HCT116 (cell line): ENCODE measurements at regions not wholly inside any gene's neighbourhood (a gene's known extent, or its start where the extent isn't known, plus 50 kb on each side); places are given as distances from the start of the nearest gene placed in this dataset.

Source experiments
- EGR1 ChIP-seq: IDR thresholded peaks from 2 replicates; pipeline ENCODE4 v1.6.1; 2012; ENCODE audit warnings: low read depth
- EZH2 ChIP-seq: fragments of 200-600 bp; sonication (generic); IDR thresholded peaks from 2 replicates; pipeline ENCODE4 v1.6.1; 2017; ENCODE audit warnings: antibody characterized with exemption, mixed run types
- JUND ChIP-seq: IDR thresholded peaks from 2 replicates; pipeline ENCODE4 v1.6.1; 2012
- RAD21 ChIP-seq: IDR thresholded peaks from 2 replicates; pipeline ENCODE4 v1.6.1; 2012; ENCODE audit warnings: low read depth, mild to moderate bottlenecking
- REST ChIP-seq: IDR thresholded peaks from 2 replicates; pipeline ENCODE4 v1.6.1; 2012; ENCODE audit warnings: low read depth
- ZNF274 ChIP-seq: fragments of 200-500 bp; sonication (Bioruptor generic); IDR thresholded peaks from 2 replicates; pipeline ENCODE4 v1.6.1; 2014; ENCODE audit warnings: mild to moderate bottlenecking, low read depth, low read length, inconsistent platforms
- TF ChIP-seq, protein P1 (sequence below), 3 experiments: fragments of 200-600 bp in 1 of 3; sonication (generic) in 1 of 3; IDR thresholded peaks in 2 of 3; conservative IDR thresholded peaks in 1 of 3; 2 replicates each; pipeline ENCODE4 v1.5.1; 2012 to 2017; ENCODE audit warnings: low read depth in 2 of 3, low read length in 2 of 3, antibody characterized with exemption in 1 of 3, borderline replicate concordance in 1 of 3, control low read depth in 1 of 3, mild to moderate bottlenecking in 1 of 3, mixed read lengths in 1 of 3, mixed run types in 1 of 3, moderate library complexity in 1 of 3; ENCODE audit not compliant: insufficient read depth in 1 of 3
- TF ChIP-seq, protein P2 (sequence below): IDR thresholded peaks from 2 replicates; pipeline ENCODE4 v1.6.1; 2012

- TF ChIP-seq ZNF274 (no peak), EZH2 (no peak), EGR1 (no peak), REST (no peak), RAD21 (no peak), JUND (no peak)
- TF ChIP-seq, protein P1, sequence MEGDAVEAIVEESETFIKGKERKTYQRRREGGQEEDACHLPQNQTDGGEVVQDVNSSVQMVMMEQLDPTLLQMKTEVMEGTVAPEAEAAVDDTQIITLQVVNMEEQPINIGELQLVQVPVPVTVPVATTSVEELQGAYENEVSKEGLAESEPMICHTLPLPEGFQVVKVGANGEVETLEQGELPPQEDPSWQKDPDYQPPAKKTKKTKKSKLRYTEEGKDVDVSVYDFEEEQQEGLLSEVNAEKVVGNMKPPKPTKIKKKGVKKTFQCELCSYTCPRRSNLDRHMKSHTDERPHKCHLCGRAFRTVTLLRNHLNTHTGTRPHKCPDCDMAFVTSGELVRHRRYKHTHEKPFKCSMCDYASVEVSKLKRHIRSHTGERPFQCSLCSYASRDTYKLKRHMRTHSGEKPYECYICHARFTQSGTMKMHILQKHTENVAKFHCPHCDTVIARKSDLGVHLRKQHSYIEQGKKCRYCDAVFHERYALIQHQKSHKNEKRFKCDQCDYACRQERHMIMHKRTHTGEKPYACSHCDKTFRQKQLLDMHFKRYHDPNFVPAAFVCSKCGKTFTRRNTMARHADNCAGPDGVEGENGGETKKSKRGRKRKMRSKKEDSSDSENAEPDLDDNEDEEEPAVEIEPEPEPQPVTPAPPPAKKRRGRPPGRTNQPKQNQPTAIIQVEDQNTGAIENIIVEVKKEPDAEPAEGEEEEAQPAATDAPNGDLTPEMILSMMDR (IDR thresholded peaks at IDR 0.05 in 2 of 3, conservative IDR thresholded peaks at IDR 0.05 in 1 of 3; ENCODE audit: borderline replicate concordance in 1 of 3, insufficient read depth in 1 of 3, low read depth in 2 of 3, low read length in 2 of 3) = no peak
- TF ChIP-seq, protein P2, sequence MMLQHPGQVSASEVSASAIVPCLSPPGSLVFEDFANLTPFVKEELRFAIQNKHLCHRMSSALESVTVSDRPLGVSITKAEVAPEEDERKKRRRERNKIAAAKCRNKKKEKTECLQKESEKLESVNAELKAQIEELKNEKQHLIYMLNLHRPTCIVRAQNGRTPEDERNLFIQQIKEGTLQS = no peak
Measured at GRCh38 chr2:239587841-239588240, 187.0 kb upstream of the HDAC4 start.
